GM21529 (cell line): ENCODE measurements at regions not wholly inside any gene's neighbourhood (a gene's known extent, or its start where the extent isn't known, plus 50 kb on each side); places are given as distances from the start of the nearest gene placed in this dataset.
"Not testable (repeated sequence)": the region's sequence is repeated elsewhere in the genome, so short reads cannot be mapped to it uniquely, and the experiment has no call there.

Source experiments
- ATAC-seq: cut with Tn5 transposase; IDR thresholded peaks from one replicate; pipeline ENCODE4 v1.9.1; 2021; ENCODE audit not compliant: unreplicated experiment

- ATAC-seq, result no peak
These were observed 1093.6 kb downstream of the TECRL start for GRCh38 chr4:63315651-63316050.

GRCh38 chr4:63308697-63309096, 1100.6 kb downstream of the TECRL start:
- no peak for ATAC-seq

- ATAC-seq, result no peak
These were observed 1106.5 kb downstream of the TECRL start for GRCh38 chr4:63302792-63303191.

GRCh38 chr4:63302078-63302477, 1107.2 kb downstream of the TECRL start:
- ATAC-seq, result no peak

GRCh38 chr4:63296773-63297172, 1112.5 kb downstream of the TECRL start:
- ATAC-seq, result no peak

GRCh38 chr4:63275491-63275890, 1133.8 kb downstream of the TECRL start:
- ATAC-seq, result no peak

- no peak for ATAC-seq
These were observed 1140.1 kb downstream of the TECRL start for GRCh38 chr4:63269156-63269555.

GRCh38 chr4:63233671-63234070, 1175.6 kb downstream of the TECRL start:
- no peak for ATAC-seq

GRCh38 chr4:63232058-63232457, 1177.2 kb downstream of the TECRL start:
- ATAC-seq, result no peak

- ATAC-seq, result no peak
These were observed 1183.0 kb downstream of the TECRL start for GRCh38 chr4:63226229-63226628.

- no peak for ATAC-seq
These were observed 1186.8 kb downstream of the TECRL start for GRCh38 chr4:63222466-63222865.

- ATAC-seq, result no peak
These were observed 1187.8 kb downstream of the TECRL start for GRCh38 chr4:63221477-63221876.

GRCh38 chr4:63218856-63219255, 1190.4 kb downstream of the TECRL start:
- no peak for ATAC-seq

GRCh38 chr4:63214076-63214475, 1195.2 kb downstream of the TECRL start:
- ATAC-seq, result no peak

- no peak for ATAC-seq
These were observed 1197.3 kb downstream of the TECRL start for GRCh38 chr4:63211776-63212479.

GRCh38 chr4:63211375-63211774, 1197.9 kb downstream of the TECRL start:
- no peak for ATAC-seq

- not testable (repeated sequence) for ATAC-seq
These were observed 1216.2 kb downstream of the TECRL start for GRCh38 chr4:63193029-63193428.

GRCh38 chr4:63171341-63171740, 1237.9 kb downstream of the TECRL start:
- no peak for ATAC-seq

GRCh38 chr4:63170923-63171322, 1238.3 kb downstream of the TECRL start:
- ATAC-seq, result no peak

- no peak for ATAC-seq
These were observed 1239.4 kb downstream of the TECRL start for GRCh38 chr4:63169836-63170235.

- no peak for ATAC-seq
These were observed 1253.7 kb downstream of the TECRL start for GRCh38 chr4:63155561-63155960.

- no peak for ATAC-seq
These were observed 1285.8 kb downstream of the TECRL start for GRCh38 chr4:63123441-63123840.

GRCh38 chr4:63122955-63123354, 1286.3 kb downstream of the TECRL start:
- no peak for ATAC-seq
